ENCODE measurements at regions not wholly inside any gene's neighbourhood (a gene's known extent, or its start where the extent isn't known, plus 50 kb on each side); places are given as distances from the start of the nearest gene placed in this dataset.

DNA sequence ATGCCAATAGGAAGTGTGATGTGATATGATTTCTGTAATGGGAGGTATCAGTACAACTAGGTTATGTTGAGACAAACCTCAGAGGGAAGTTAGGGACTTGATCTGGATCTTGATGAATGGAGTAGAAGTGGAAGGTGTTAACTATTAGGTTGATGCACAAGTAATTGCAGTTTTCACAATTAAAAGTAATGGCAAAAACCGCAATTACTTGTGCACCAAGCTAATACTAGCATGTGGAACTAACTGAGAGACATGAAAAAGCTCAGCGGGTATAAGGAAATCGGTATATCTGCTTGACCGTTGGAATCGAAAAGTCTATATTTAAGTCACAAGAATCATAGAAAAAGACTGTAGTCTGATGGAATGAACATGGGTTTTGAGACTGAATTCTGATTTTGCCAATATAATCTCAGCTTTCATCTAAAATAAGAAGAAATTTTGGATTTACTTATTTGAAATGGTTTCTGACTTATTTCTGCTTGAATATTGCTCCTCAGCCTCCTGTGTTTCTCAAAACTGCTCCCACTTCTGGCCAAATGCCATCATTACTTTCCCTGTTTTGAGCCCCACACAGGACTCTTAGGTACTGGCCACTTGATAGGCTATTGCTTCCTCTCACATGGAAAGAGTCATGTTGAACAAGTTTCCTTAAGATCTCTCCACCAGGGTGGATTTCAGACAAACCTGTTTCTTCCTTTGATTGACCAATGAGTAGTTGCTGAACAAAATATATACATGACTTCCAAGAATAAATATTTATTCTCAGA, 271.5 kb upstream of the COL8A1 start:
- no peak for DNase-seq (ENCODE audit: low spot score)

DNA sequence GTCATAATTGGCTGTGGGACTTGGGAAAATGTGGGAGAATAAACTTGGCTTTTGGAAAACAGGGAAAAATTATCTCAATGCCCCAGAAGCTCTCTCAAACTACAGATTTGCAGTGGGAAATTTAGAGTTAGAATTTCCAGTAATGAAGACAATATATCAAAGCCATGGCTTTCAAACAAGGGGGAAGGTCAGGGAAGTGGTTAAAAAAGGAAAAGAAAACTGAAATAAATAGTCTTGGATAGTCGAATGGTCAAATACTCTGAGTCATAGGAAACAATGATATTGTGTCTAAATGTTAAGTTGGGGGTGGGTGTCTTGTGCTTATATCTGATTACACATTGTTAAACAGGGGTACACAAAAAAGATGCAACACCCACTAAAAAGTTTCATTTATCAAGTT, 272.4 kb upstream of the COL8A1 start:
- DNase-seq (ENCODE audit: low spot score) = no peak

DNA sequence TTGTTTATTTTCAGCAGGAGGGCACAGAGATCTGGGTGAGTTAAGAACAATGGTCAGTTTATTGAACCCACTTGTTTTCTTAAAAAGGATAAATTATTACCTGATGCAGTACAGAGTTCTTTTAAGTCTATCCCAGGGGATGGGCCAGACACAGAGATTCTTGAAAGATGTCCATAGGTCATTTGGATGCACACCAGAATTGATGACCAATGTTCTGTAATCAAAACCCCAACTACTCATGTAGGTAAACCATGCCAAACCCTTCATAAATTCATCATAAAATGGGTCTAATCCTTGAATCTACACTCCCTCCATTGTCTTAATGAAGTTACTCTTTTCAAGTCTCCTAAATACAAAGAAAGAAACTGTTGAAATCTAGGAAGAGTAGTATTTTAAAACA, 273.0 kb upstream of the COL8A1 start:
- DNase-seq (ENCODE audit: low spot score) = no peak

DNA sequence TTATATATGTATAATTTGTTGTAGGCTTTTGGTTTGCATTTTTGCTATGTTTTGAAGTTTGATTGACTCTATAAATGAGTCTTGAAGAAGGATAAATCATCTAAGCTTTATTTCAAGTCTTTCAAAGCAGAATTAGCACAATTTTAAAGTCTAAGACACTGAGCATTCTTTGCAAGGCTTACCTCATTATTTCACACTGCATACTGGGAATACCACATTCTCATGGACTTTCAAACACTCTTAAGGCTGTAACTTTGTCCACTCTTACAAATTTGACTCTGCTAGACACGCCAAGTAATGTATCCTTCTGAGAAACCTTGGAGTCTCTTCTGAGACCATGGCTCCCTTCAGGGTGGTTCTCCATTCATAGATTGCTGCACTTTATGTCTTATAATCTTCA, 281.3 kb upstream of the COL8A1 start:
- no peak for DNase-seq (ENCODE audit: low spot score)

DNA sequence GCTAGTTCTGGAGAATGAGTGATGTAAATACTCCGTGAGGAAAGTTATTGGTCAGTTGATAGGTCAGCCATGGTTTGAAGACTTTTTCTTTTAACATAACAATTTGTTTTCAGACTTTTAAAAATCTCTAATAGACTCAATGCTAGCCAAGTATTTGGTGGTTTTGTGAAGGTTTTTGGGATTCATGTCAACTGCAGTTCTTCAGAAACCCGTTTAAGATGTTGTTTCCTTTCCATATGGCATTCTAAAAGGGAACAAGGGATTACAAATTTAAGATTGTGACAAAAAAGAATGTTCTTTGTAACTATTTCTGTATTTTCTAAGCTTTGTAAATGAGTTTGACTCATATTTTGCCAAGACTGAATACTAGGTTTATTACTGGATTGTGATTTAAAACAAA, 281.7 kb upstream of the COL8A1 start:
- no peak for DNase-seq (ENCODE audit: low spot score)

DNA sequence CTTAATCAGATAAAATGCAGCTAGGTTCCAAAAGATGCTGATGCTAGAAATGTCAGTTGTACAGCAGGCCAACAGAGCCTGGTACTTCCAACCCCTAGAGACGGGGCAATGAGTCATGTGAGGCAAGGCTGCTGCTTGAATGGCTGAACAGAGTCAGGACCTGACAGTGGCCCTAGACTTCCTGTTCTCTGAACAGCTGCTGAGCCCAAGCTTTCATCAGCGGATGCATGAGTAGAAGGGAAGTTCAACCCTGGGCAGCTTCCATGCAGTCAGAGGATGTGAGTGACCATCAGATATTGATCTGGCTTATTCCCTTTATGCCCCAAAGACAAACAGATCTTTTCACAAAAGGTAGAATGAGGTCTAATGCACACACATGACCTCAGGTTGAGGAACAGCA, 282.9 kb upstream of the COL8A1 start:
- DNase-seq (ENCODE audit: low spot score) = no peak

DNA sequence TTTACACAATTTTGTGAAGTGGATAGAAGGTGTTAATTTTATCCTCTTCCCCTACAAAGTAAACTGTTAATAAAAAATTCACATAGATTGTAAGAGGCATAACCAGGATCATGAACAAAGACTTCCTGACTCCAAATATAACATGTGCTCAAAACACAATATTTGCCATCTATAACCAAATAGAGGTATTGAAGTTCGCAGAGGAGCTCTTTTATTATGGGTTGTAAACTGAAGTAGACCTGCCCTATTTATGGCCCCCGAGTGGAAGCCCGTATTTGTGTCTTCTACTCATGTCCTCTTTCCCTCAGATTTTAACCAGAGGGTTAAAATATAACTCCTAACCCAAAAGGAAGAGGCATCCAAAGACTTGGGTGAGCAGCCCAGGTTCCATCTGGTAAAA, 285.6 kb upstream of the COL8A1 start:
- DNase-seq (ENCODE audit: low spot score) = no peak

DNA sequence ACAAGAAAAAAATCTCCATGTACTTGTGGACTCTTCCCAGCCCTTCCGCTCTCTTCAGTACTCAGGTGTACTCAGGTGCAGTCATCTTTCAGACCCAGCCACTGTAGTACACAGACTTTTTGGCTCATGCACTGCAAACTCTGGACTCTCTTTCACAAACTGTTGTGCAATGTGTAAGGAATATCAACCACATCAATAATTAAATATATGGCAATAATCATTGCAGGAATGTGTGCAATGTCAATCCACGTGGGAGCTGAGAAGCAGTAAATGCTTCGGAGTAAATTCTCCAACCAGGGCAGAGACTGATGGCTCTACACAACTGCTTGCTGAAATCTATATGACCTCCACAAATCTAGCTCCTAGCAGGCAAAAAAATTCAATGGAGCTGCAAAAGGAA, 287.3 kb upstream of the COL8A1 start:
- no peak for DNase-seq (ENCODE audit: low spot score)

DNA sequence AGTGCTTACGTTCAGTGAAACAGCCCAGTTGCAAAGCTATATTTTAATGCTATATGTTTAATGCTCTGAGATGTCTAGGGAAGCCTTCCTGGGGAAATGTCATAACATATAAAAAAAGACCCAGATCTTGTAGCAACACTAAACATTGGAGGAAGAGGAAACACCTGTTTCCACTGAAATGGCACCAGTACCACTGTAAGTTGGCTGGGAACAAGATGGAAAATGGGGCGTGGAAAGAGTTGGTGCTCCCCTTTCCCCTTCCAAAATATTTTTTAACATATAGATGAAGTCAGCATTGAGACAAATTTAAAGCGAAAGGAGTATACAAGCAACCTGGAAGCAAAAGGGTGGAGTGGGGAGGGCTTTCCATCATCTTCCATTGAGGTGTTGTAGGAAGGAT, 289.9 kb upstream of the COL8A1 start:
- no peak for DNase-seq (ENCODE audit: low spot score)

DNA sequence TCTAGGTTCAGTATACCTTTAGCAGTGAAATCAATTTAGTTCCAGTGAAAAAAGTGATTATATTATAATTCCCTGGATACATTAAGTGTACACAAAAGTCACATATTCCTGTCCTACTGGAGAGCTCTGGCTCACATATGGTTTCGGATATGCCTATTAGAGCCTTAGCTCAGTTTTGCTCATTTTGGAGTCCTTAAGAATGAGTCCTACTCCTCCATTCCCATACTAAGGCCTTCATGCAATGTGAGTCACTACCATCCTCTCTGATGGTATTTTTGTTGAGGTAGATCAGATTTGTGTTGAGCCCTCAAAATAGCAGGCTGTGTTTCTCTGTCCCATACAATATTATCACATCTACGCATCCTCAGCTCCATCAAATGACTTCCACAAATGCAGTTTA, 294.2 kb upstream of the COL8A1 start:
- no peak for DNase-seq (ENCODE audit: low spot score)

DNA sequence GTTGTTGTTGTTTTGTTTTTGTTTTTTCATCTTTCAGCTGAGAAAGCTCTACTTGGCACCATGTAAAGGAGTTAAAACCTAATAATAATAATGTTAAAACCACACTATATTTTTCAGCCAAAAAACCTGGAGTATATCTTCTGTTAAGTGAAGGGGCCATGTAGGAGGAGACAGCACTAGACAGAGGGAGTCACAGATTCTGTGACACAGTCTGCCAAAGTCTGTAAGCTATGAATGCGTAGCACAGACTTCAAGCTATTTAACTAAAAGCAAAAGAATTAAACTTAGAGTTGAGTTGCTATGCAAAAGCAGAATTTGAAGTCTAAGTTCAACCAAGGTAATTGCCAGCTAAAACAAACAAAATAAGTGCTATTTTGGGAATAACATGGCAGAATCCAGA, 296.0 kb upstream of the COL8A1 start:
- DNase-seq (ENCODE audit: low spot score) = no peak

DNA sequence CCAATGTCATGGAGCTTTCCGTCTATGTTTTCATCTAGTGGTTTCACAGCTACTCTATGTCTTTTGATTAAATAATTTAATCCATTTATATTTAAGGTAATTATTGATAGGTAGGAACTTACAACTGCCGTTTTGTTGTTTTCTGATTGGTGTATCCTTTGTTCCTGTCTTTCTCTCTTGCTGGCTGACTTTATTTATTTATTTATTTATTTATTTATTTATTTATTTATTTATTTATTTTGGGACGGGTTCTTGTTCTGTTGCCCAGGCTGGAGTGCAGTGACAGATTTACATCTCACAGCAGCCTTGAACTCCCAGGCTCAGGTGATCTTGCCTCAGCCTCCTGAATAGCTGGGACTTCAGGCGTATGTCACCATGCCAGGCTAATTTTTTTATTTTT, 299.2 kb upstream of the COL8A1 start:
- no peak for DNase-seq (ENCODE audit: low spot score)

DNA sequence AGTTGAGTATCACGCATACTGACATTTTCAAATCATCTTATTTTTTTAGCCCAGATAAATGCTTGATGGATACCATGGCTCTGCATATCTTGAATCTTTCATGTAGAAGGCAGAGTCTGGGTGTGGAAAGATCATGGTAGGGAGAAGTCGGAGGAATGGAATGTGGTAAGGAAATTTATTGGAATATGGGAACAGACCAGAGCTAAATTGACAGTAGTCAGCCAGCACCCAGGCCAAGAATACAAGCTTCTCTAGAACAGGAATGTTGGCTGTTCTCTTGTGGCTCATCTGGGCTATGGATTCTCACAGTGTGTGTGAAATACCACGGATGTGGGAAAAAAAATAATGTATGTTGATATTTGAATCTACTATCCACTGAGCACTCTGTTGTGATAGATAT, 305.7 kb upstream of the COL8A1 start:
- no peak for DNase-seq (ENCODE audit: low spot score)

DNA sequence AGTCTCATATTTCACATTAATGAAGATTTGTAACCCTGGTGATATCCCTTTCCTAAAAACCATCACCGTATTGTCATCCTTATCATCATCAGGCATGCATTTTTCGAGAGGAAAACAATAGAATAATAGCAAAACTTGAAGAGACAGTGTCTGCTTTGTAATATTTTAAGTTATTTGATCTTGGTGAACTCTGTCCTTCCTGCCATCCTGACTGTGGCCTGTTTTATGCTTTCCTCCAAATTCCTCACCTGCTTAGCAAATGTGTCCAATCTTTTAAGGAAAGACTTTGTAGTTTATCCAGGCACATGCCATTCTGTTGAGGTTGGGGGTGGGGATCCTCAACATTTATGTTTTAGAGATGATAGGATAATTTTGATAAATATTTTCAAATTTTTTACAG, 306.1 kb upstream of the COL8A1 start:
- DNase-seq (ENCODE audit: low spot score) = no peak

DNA sequence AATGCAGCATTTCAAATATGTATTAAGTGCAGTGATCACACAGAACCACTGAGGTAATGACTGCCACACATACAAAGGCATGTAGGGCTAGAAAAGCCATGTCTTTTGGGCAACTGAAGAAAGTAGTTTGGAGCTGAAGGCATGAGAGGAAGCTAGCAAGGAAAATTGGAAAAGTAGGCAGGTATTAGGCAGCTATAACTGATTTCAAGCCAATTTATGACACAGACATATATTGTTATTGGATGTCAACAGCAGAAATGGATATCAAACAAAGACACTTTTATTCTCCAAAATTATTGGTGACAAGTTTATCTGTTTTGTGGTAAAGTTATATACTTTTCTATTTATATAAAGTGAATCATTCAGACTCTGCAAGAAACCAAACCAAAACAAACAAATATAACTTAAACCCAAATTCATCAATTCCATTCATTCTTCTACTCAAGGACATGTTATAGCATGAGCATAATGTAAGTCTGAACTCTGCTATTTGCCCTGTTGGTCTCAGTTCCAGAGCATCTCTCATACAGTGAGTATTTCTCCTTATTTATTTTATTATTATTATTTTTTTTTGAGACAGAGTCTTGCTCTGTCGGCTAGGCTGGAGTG, 307.4 kb upstream of the COL8A1 start:
- no peak for DNase-seq (ENCODE audit: low spot score)

DNA sequence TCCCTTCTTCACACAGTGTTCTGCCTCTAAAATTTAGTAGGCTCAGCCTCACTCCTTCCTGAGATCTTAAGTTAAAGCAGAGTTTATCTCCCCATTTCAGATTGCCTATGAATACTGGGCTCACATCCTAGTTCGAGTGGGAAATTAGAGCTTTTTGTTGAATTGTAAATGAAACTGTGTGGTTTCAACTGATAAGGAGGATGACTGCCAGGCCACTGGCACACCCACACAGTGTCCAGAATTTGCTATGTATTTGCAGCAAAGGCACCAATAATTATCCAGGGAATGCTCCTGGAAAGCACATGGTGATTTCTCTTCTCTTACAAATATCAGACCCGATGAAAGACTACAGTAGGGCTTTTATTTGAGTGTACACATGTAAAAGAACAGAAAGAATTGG, 308.1 kb upstream of the COL8A1 start:
- DNase-seq (ENCODE audit: low spot score) = no peak

DNA sequence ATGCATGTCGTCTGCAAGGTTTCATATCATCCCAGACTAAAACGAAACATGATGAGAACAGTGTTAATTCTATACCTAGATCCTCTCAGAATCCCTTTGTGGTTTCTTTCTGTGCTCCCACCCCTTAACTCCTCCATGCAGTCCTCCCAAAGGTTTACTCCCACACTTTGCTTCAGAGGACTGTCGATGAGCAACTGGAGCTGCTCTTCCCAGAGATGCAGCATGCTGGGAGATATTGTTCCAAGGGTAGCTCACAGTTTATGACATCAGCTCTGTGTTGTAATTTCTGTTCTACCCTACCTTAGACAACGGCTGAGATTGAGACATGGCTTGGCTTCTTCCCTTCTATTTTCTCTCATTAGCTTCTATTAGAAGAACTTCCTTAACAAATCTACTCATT, 313.0 kb upstream of the COL8A1 start:
- no peak for DNase-seq (ENCODE audit: low spot score)

DNA sequence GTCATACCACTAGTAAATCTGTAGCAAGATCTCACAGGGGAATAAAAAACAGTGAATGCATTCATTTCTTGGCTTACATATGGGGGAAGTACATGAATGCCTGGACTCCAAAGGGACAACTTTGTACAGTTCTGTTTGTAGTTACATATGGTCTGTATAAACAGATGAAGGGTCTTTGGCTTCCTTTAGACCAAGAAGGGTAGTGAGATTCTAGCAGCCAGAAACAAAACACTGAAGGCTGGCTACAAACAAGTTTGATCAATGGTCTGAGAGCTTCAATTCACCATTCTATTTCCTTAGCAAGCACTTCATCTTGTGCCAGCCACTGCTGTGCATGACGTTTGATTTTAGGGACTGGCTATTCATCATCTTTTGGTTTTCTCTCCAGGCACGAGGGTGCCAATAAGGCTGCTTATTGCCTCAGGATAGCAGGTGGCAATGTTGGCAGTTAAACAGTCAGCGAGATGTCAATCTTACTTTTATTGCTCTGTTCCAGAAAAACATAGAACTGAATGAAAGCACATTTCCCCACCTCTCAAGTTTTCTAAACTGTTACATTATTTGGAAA, 313.7 kb upstream of the COL8A1 start:
- DNase-seq (ENCODE audit: low spot score) = no peak

DNA sequence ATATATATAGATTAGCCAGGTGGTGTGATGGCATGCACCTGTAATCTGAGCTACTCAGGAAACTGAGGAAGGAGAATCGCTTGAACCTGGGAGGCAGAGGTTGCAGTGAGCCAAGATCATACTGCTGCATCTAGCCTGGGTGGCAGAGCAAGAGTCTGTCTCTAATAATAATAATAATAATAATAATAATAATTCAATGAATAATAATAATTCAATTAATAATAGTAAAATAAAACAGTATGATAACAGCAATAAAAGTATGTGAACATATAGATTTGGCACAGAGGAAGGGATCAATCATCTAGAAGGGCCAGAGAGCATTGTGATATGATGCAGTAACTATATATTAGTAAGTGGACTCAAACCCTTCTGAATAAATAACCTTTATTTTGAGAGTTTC, 314.5 kb upstream of the COL8A1 start:
- DNase-seq (ENCODE audit: low spot score) = no peak

DNA sequence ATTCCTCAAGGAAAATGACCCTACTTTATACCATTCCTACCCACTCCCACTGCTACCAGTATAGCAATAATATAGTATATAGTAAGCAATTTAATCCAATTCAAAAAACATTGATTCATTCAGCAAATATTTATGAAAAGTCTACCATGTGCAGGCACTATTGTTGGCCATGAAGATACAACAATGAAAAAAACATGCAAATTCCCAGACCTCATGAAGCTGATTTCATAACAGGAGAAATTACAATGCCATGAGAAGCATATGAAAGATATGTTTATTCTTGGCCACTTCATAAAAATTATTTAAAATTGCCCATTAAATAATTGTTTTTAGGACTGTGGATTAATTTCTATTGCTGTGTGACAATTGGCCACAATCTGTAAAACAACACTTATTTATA, 315.8 kb upstream of the COL8A1 start:
- no peak for DNase-seq (ENCODE audit: low spot score)

DNA sequence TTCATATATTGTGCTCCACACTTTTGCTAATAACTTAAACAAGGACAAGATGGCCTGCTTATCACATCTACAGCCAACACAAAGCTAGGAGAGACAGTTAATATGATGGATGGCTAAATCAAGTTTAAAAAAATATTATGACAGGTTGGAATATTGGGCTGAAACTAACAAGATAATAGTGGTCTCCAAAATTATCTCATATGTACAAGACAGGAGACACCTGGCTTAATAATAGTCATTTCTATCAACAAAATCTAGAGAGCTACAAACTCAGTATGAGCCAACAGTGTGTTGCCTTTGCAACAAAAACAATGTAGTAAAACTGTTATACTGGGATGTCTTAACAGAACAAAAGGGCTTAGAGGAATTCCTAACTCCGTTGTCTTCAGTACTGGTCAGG, 317.1 kb upstream of the COL8A1 start:
- no peak for DNase-seq (ENCODE audit: low spot score)

DNA sequence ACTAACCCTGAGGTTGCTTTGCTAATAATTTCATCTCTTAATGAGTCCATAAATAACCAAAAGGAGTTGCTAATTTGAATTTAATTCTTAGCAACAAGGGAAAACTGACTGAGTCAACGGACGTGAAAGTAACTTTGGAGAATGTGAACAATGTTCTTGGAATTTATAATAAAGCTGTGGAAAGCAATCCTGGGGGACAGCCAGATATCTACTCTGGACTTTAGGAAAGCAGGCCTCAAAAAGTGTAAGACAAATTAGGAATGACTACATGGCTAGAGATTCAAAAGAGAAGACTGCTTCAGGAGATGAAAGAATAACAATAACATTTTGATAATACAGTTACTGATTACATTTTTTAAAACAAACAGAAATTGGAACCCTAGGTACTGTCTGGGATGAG, 318.4 kb upstream of the COL8A1 start:
- peak; percentile 45 for DNase-seq (ENCODE audit: low spot score)

DNA sequence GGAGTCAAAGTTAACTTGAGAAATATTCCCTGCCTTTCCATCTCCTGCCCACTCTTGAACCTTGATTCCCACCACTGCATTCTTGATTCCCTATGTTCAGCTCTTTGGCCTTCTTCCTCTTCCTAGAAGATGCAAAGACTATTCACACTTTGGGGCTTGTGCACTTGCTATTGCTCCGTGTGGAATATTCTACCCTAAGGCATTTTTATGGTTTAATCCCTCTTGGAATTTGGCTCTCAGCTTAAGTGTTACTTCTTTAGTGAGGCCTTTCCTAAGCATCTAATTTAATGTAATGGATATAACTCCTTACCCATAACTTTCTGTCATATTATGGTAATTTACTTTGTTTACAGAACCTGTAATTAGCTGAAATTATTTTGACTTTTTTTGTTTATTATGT, 318.9 kb upstream of the COL8A1 start:
- no peak for DNase-seq (ENCODE audit: low spot score)

DNA sequence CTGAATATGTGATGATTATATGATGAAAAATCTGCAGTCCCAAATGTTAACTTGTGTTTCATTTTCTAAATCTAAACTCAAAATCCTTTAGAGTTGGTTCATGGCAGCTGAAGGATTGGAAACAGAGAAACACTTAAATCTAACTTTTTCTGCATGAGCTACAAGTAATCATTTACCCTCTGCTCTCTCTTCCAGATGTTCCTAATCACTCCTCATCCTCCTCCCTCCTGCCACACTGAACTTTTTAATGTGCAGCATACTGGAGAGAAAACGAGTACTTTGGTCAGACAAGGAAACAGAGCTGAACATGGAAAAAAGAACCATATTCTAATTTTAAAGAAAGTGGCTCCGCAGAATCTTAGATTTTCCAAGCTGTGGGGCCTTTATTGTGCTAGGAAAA, 321.2 kb upstream of the COL8A1 start:
- no peak for DNase-seq (ENCODE audit: low spot score)
